GM12892 (cell line): ENCODE measurements at regions not wholly inside any gene's neighbourhood (a gene's known extent, or its start where the extent isn't known, plus 50 kb on each side); places are given as distances from the start of the nearest gene placed in this dataset.

ENCODE experiments used
- DNase-seq: peaks from one replicate; pipeline ENCODE4 v3.0.0; 2011; ENCODE audit not compliant: insufficient read length
- FAIRE-seq: peaks from 2 replicates; lab custom pipeline; 2011; peaks lifted over from hg19 to GRCh38; lab: Jason Lieb, UNC
- POLR2A ChIP-seq: IDR thresholded peaks from 2 replicates; pipeline ENCODE4 v1.6.1; 2011; ENCODE audit warnings: low read depth, low read length, control low read depth
- POLR2AphosphoS5 ChIP-seq: IDR thresholded peaks from 2 replicates; pipeline ENCODE4 v1.6.1; 2011; ENCODE audit warnings: low read depth, low read length, control low read depth
- TAF1 ChIP-seq: IDR thresholded peaks from 2 replicates; pipeline ENCODE4 v1.6.1; 2011; ENCODE audit warnings: low read depth, mild to moderate bottlenecking, control low read depth, low read length, borderline replicate concordance

GRCh38 chr11:100573911-100574513 is 113.1 kb upstream of the ARHGAP42 start:
- DNase-seq (no peak), FAIRE-seq (peak; percentile 51)
- no peak for TF ChIP-seq POLR2A
- TF ChIP-seq TAF1: no peak
- TF ChIP-seq POLR2AphosphoS5: no peak

GRCh38 chr11:100574894-100575769 is 112.0 kb upstream of the ARHGAP42 start:
- peak; percentile 21 for FAIRE-seq
- no peak for TF ChIP-seq POLR2AphosphoS5
- no peak for TF ChIP-seq POLR2A
- no peak for TF ChIP-seq TAF1
- DNase-seq: no peak

- TF ChIP-seq POLR2A: no peak
- TF ChIP-seq POLR2AphosphoS5: no peak
- TF ChIP-seq TAF1: no peak
- FAIRE-seq (peak; percentile 91), DNase-seq (no peak)
Observed at GRCh38 chr11:100575860-100576717, 111.0 kb upstream of the ARHGAP42 start.

- TF ChIP-seq POLR2A: no peak
- TF ChIP-seq POLR2AphosphoS5: no peak
- TF ChIP-seq TAF1: no peak
- DNase-seq: no peak
- no peak for FAIRE-seq
Observed at GRCh38 chr11:100576718-100577021, 110.4 kb upstream of the ARHGAP42 start.

GRCh38 chr11:100578831-100579311 is 108.2 kb upstream of the ARHGAP42 start:
- TF ChIP-seq POLR2A: no peak
- no peak for TF ChIP-seq TAF1
- no peak for TF ChIP-seq POLR2AphosphoS5
- FAIRE-seq: no peak
- no peak for DNase-seq

GRCh38 chr11:100581318-100581717 is 105.8 kb upstream of the ARHGAP42 start:
- FAIRE-seq (no peak), DNase-seq (no peak)
- TF ChIP-seq TAF1 (no peak), POLR2AphosphoS5 (no peak), POLR2A (no peak)

GRCh38 chr11:100584201-100584985 is 102.7 kb upstream of the ARHGAP42 start:
- DNase-seq (no peak), FAIRE-seq (no peak)
- TF ChIP-seq POLR2AphosphoS5: no peak
- no peak for TF ChIP-seq TAF1
- TF ChIP-seq POLR2A: no peak

GRCh38 chr11:100585728-100586127 is 101.4 kb upstream of the ARHGAP42 start:
- DNase-seq (no peak), FAIRE-seq (no peak)
- TF ChIP-seq TAF1: no peak
- no peak for TF ChIP-seq POLR2A
- no peak for TF ChIP-seq POLR2AphosphoS5

- TF ChIP-seq POLR2AphosphoS5: no peak
- no peak for TF ChIP-seq POLR2A
- TF ChIP-seq TAF1: no peak
- DNase-seq (no peak), FAIRE-seq (no peak)
Observed at GRCh38 chr11:100586361-100587101, 100.6 kb upstream of the ARHGAP42 start.
